ENCODE measurements at regions not wholly inside any gene's neighbourhood (a gene's known extent, or its start where the extent isn't known, plus 50 kb on each side); places are given as distances from the start of the nearest gene placed in this dataset.

GRCh38 chr12:59077575-59078426 lies 157.5 kb upstream of the LRIG3 start:
- WGBS (ENCODE audit: insufficient coverage), result no CpG with 5 or more reads among the region's 6 CpGs

GRCh38 chr12:59077153-59077552 lies 156.8 kb upstream of the LRIG3 start:
- no peaks in the 10 kb centered on the region for H3K36me3 ChIP-seq (ENCODE audit: control insufficient read depth, insufficient read depth, low read length)
- no peaks in the 10 kb centered on the region for H3K27me3 ChIP-seq (ENCODE audit: control insufficient read depth, insufficient read depth, low read length)
- no peak overlapping the region for H3K27ac ChIP-seq (ENCODE audit: low read depth, low read length)
- H3K9me3 ChIP-seq (ENCODE audit: control insufficient read depth, insufficient read depth, low read length), result no peaks in the 10 kb centered on the region
- H3K4me1 ChIP-seq (ENCODE audit: control insufficient read depth, insufficient read depth, low read length), result no peaks in the 10 kb centered on the region
- H3K4me3 ChIP-seq (ENCODE audit: low read depth, low read length), result no peak overlapping the region
- no CpG with 5 or more reads among the region's 3 CpGs for WGBS (ENCODE audit: insufficient coverage)
- DNase-seq (ENCODE audit: low read depth in 4 of 6, low spot score in 6 of 6), result no peak

More at GRCh38 chr12:59077575-59078426, 157.5 kb upstream of the LRIG3 start:
- no peaks in the 10 kb centered on the region for H3K36me3 ChIP-seq (ENCODE audit: control insufficient read depth, insufficient read depth, low read length)
- peak in 3 of 6 donors; percentile 26 to 72 (median 67) for DNase-seq (ENCODE audit: low read depth in 4 of 6, low spot score in 6 of 6)
- H3K27ac ChIP-seq (ENCODE audit: low read depth, low read length), result no peak overlapping the region
- no peaks in the 10 kb centered on the region for H3K9me3 ChIP-seq (ENCODE audit: control insufficient read depth, insufficient read depth, low read length)
- no peaks in the 10 kb centered on the region for H3K4me1 ChIP-seq (ENCODE audit: control insufficient read depth, insufficient read depth, low read length)
- no peak overlapping the region for H3K4me3 ChIP-seq (ENCODE audit: low read depth, low read length)
- no peaks in the 10 kb centered on the region for H3K27me3 ChIP-seq (ENCODE audit: control insufficient read depth, insufficient read depth, low read length)

DNA sequence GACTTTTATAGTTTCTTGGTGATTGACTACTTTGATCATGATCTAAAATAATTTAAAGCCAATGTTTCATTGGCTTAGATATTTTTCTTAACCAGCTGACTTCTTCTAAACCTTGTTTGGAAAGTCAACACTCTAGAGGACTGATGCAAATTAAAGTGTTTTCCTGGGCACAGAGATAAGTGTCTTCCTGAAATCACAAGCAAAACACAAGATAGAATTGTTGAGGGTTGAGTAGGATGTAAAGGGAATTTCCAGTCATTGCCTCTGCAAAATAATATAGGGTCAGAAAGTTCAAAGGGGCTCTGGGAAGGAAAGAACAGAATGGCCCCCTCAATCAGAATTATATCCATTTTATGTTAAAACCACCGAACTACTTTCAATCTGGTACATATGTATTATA lies 156.3 kb upstream of the LRIG3 start:
- H3K27me3 ChIP-seq (ENCODE audit: control insufficient read depth, insufficient read depth, low read length), result no peaks in the 10 kb centered on the region
- H3K9me3 ChIP-seq (ENCODE audit: control insufficient read depth, insufficient read depth, low read length), result no peaks in the 10 kb centered on the region
- H3K4me1 ChIP-seq (ENCODE audit: control insufficient read depth, insufficient read depth, low read length), result no peaks in the 10 kb centered on the region
- no peak overlapping the region for H3K4me3 ChIP-seq (ENCODE audit: low read depth, low read length)
- H3K36me3 ChIP-seq (ENCODE audit: control insufficient read depth, insufficient read depth, low read length), result no peaks in the 10 kb centered on the region
- DNase-seq (ENCODE audit: low read depth in 4 of 6, low spot score in 6 of 6), result no peak
- no peak overlapping the region for H3K27ac ChIP-seq (ENCODE audit: low read depth, low read length)
- WGBS (ENCODE audit: insufficient coverage), result no CpG with 5 or more reads among the region's 1 CpG

- H3K36me3 ChIP-seq (ENCODE audit: control insufficient read depth, insufficient read depth, low read length), result no peaks in the 10 kb centered on the region
- no peak for DNase-seq (ENCODE audit: low read depth in 4 of 6, low spot score in 6 of 6)
- no peaks in the 10 kb centered on the region for H3K27me3 ChIP-seq (ENCODE audit: control insufficient read depth, insufficient read depth, low read length)
- no peaks in the 10 kb centered on the region for H3K9me3 ChIP-seq (ENCODE audit: control insufficient read depth, insufficient read depth, low read length)
- no peak overlapping the region for H3K27ac ChIP-seq (ENCODE audit: low read depth, low read length)
- no peaks in the 10 kb centered on the region for H3K4me1 ChIP-seq (ENCODE audit: control insufficient read depth, insufficient read depth, low read length)
- 93% methylated on average over 3 of the region's 4 CpGs for WGBS (ENCODE audit: insufficient coverage)
- H3K4me3 ChIP-seq (ENCODE audit: low read depth, low read length), result no peak overlapping the region
Observed at GRCh38 chr12:59075968-59076490, 155.7 kb upstream of the LRIG3 start.

DNA sequence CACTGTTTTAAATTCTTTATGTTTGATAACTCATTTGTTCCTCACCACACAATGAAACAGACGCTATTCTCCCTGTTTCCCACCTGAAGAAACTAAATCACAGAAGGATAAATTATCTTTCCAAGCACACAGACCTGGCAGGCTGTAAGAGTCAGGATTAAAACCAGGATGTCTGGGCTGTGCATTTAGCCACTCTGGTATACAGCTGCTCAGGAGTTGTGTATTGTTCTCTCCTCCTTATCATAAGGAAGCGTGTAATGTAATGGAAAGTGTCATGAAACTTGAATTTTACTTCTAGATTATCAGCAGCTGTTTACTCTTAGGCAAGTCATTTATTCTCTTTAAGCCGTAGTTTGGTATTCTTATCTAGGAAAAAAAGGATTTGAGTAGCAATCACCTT lies 154.8 kb upstream of the LRIG3 start:
- Histone ChIP-seq H3K27ac (ENCODE audit: low read depth, low read length) (no peak overlapping the region), H3K9me3 (ENCODE audit: control insufficient read depth, insufficient read depth, low read length) (no peaks in the 10 kb centered on the region), H3K4me3 (ENCODE audit: low read depth, low read length) (no peak overlapping the region), H3K36me3 (ENCODE audit: control insufficient read depth, insufficient read depth, low read length) (no peaks in the 10 kb centered on the region), H3K27me3 (ENCODE audit: control insufficient read depth, insufficient read depth, low read length) (no peaks in the 10 kb centered on the region), H3K4me1 (ENCODE audit: control insufficient read depth, insufficient read depth, low read length) (no peaks in the 10 kb centered on the region)
- no peak for DNase-seq (ENCODE audit: low read depth in 4 of 6, low spot score in 6 of 6)
- WGBS (ENCODE audit: insufficient coverage), result no CpG with 5 or more reads among the region's 3 CpGs

- H3K9me3 ChIP-seq (ENCODE audit: control insufficient read depth, insufficient read depth, low read length), result no peaks in the 10 kb centered on the region
- no peaks in the 10 kb centered on the region for H3K4me1 ChIP-seq (ENCODE audit: control insufficient read depth, insufficient read depth, low read length)
- H3K27ac ChIP-seq (ENCODE audit: low read depth, low read length), result peak overlapping the region; percentile 43
- no peaks in the 10 kb centered on the region for H3K27me3 ChIP-seq (ENCODE audit: control insufficient read depth, insufficient read depth, low read length)
- no peak overlapping the region for H3K4me3 ChIP-seq (ENCODE audit: low read depth, low read length)
- no CpG with 5 or more reads among the region's 3 CpGs for WGBS (ENCODE audit: insufficient coverage)
- no peak for DNase-seq (ENCODE audit: low read depth in 4 of 6, low spot score in 6 of 6)
- no peaks in the 10 kb centered on the region for H3K36me3 ChIP-seq (ENCODE audit: control insufficient read depth, insufficient read depth, low read length)
Observed at GRCh38 chr12:59070322-59070933, 150.1 kb upstream of the LRIG3 start.

- DNase-seq (ENCODE audit: low read depth in 4 of 6, low spot score in 6 of 6), result no peak
- Histone ChIP-seq H3K9me3 (ENCODE audit: control insufficient read depth, insufficient read depth, low read length) (no peaks in the 10 kb centered on the region), H3K27ac (ENCODE audit: low read depth, low read length) (no peak overlapping the region), H3K4me1 (ENCODE audit: control insufficient read depth, insufficient read depth, low read length) (no peaks in the 10 kb centered on the region), H3K36me3 (ENCODE audit: control insufficient read depth, insufficient read depth, low read length) (no peaks in the 10 kb centered on the region), H3K27me3 (ENCODE audit: control insufficient read depth, insufficient read depth, low read length) (no peaks in the 10 kb centered on the region), H3K4me3 (ENCODE audit: low read depth, low read length) (no peak overlapping the region)
- WGBS (ENCODE audit: insufficient coverage), result no CpG with 5 or more reads among the region's 1 CpG
Observed at GRCh38 chr12:59069516-59069915, 149.2 kb upstream of the LRIG3 start.

DNA sequence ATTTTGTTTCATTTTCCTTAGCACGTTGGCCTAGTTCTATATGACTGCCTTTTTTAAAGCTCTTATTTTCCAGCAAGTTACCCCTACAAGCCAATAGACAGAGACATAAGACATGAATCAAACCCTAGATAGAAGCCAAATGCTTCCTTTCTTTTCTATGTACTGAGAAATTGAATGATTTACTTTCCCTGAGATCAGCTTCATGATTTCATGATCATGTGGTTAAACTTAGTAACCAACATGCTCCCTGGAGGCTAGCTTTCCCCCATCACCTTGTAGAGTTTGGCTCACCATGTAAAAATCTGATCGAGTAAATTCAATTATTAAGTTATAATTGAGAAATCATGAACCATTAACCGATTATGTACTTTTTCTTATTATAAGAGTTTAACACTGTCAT lies 148.1 kb upstream of the LRIG3 start:
- no peaks in the 10 kb centered on the region for H3K36me3 ChIP-seq (ENCODE audit: control insufficient read depth, insufficient read depth, low read length)
- H3K4me1 ChIP-seq (ENCODE audit: control insufficient read depth, insufficient read depth, low read length), result no peaks in the 10 kb centered on the region
- DNase-seq (ENCODE audit: low read depth in 4 of 6, low spot score in 6 of 6), result no peak
- WGBS (ENCODE audit: insufficient coverage), result no CpG with 5 or more reads among the region's 3 CpGs
- H3K9me3 ChIP-seq (ENCODE audit: control insufficient read depth, insufficient read depth, low read length), result no peaks in the 10 kb centered on the region
- H3K27me3 ChIP-seq (ENCODE audit: control insufficient read depth, insufficient read depth, low read length), result no peaks in the 10 kb centered on the region
- H3K4me3 ChIP-seq (ENCODE audit: low read depth, low read length), result no peak overlapping the region
- no peak overlapping the region for H3K27ac ChIP-seq (ENCODE audit: low read depth, low read length)

GRCh38 chr12:59067083-59067482 lies 146.8 kb upstream of the LRIG3 start:
- no peaks in the 10 kb centered on the region for H3K4me1 ChIP-seq (ENCODE audit: control insufficient read depth, insufficient read depth, low read length)
- no peak overlapping the region for H3K27ac ChIP-seq (ENCODE audit: low read depth, low read length)
- no peaks in the 10 kb centered on the region for H3K36me3 ChIP-seq (ENCODE audit: control insufficient read depth, insufficient read depth, low read length)
- 0% methylated on average over 2 of the region's 2 CpGs for WGBS (ENCODE audit: insufficient coverage)
- no peak overlapping the region for H3K4me3 ChIP-seq (ENCODE audit: low read depth, low read length)
- H3K27me3 ChIP-seq (ENCODE audit: control insufficient read depth, insufficient read depth, low read length), result no peaks in the 10 kb centered on the region
- peak in 4 of 6 donors; percentile 31 to 87 (median 50) for DNase-seq (ENCODE audit: low read depth in 4 of 6, low spot score in 6 of 6)
- no peaks in the 10 kb centered on the region for H3K9me3 ChIP-seq (ENCODE audit: control insufficient read depth, insufficient read depth, low read length)

DNA sequence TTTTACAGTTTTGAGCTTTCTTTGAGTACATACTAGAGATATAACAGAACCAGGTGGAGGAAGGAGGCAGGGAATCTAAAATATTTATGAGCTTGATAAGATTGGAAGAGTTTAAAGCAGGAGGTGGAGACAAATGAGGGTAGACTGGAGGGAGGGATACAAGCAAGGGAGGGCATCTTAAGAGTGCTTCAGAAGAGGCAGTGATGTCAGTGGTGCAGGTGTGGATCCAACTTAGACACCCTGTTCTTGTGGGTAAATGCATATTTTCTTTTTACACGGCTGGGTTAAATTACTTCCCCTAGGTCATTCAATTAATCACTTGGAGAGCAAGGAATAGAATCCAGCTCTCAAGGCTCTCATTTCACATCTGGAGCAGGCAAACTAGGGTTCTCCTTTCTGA lies 146.1 kb upstream of the LRIG3 start:
- no peak for DNase-seq (ENCODE audit: low read depth in 4 of 6, low spot score in 6 of 6)
- H3K36me3 ChIP-seq (ENCODE audit: control insufficient read depth, insufficient read depth, low read length), result no peaks in the 10 kb centered on the region
- H3K27me3 ChIP-seq (ENCODE audit: control insufficient read depth, insufficient read depth, low read length), result no peaks in the 10 kb centered on the region
- H3K4me1 ChIP-seq (ENCODE audit: control insufficient read depth, insufficient read depth, low read length), result no peaks in the 10 kb centered on the region
- H3K9me3 ChIP-seq (ENCODE audit: control insufficient read depth, insufficient read depth, low read length), result no peaks in the 10 kb centered on the region
- no peak overlapping the region for H3K4me3 ChIP-seq (ENCODE audit: low read depth, low read length)
- H3K27ac ChIP-seq (ENCODE audit: low read depth, low read length), result no peak overlapping the region
- WGBS (ENCODE audit: insufficient coverage), result 67% methylated on average over 1 of the region's 1 CpG

Measured in spinal cord (tissue), 9 donors.